Muscle of leg (tissue), 3 donors: ENCODE measurements at regions not wholly inside any gene's neighbourhood (a gene's known extent, or its start where the extent isn't known, plus 50 kb on each side); places are given as distances from the start of the nearest gene placed in this dataset.

ENCODE experiments used
- DNase-seq: peaks from one replicate; pipeline ENCODE4 v3.0.0; 2013
- H3K27ac ChIP-seq: one replicate; pipeline ENCODE4 v1.5.1; 2013; ENCODE audit warnings: mild to moderate bottlenecking, low read length, control low read depth
- H3K27me3 ChIP-seq: one replicate; pipeline ENCODE4 v1.6.1; 2013; ENCODE audit warnings: low read length; ENCODE audit not compliant: control insufficient read depth, insufficient read depth
- H3K36me3 ChIP-seq: one replicate; pipeline ENCODE4 v1.6.1; 2013; ENCODE audit warnings: low read length; ENCODE audit not compliant: control insufficient read depth, insufficient read depth
- H3K4me1 ChIP-seq: one replicate; pipeline ENCODE4 v1.6.1; 2013; ENCODE audit warnings: low read length; ENCODE audit not compliant: control insufficient read depth, insufficient read depth
- H3K4me3 ChIP-seq: one replicate; pipeline ENCODE4 v1.5.1; 2013; ENCODE audit warnings: low read length, control low read depth
- H3K9me3 ChIP-seq: replicated peaks from 2 replicates; pipeline ENCODE4 v1.6.1; 2013; ENCODE audit warnings: low read depth, low read length; ENCODE audit not compliant: control insufficient read depth
- WGBS: methylation state at CpG from one replicate; pipeline ENCODE4 v1.1.5; 2013; ENCODE audit warnings: missing lambda C conversion rate; ENCODE audit not compliant: insufficient coverage; 5-methylcytosine and 5-hydroxymethylcytosine counted together

DNA sequence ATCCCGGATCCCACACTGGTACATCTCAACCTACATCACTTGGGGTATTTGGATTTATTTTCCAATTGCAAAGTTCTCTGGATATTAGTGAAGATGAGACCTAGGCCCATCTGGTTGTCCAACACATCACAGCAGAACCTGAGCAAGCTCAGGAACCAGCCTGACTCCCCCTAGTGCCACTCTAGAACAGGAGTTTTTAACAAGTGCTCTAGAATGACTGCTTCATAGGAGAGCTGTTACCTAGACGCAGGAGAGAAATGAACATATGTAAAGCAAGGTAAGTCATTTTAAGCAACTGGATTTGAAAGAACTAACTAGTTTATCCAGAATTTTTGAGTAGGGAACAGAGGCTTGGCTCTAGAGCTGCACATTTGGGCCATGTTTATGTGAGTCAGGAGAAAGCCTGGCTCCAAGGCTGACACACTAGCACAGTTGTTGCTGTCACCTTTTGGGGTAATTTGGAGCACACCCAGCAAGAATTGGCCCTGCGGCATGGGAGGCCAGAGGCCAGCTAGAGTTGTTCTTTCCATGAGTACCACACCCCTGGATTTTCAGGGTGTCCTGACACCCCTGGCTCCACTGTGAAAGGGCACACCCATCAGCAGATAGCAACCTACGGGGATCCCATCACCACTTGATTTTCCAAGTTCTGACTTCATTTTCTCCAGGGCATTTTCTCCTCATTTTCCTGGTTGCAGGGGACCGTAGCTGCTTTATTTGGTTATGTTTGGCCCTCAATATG lies 110.9 kb upstream of the LPAR1 start:
- Histone ChIP-seq H3K27me3 (no peaks in the 10 kb centered on the region), H3K27ac (peak overlapping the region; percentile 68), H3K4me1 (peaks cover 8% of the 10 kb centered on the region), H3K36me3 (no peaks in the 10 kb centered on the region), H3K9me3 (no peaks in the 10 kb centered on the region), H3K4me3 (no peak overlapping the region)
- peak; percentile 81 for DNase-seq
- WGBS: 83% methylated on average over 1 of the region's 5 CpGs

GRCh38 chr9:111148052-111149017 lies 110.1 kb upstream of the LPAR1 start:
- peak overlapping the region; percentile 68 for H3K27ac ChIP-seq
- no peaks in the 10 kb centered on the region for H3K36me3 ChIP-seq
- DNase-seq: peak; percentile 62
- no peaks in the 10 kb centered on the region for H3K9me3 ChIP-seq
- no peaks in the 10 kb centered on the region for H3K27me3 ChIP-seq
- H3K4me1 ChIP-seq: peaks cover 7% of the 10 kb centered on the region
- 31% methylated on average over 2 of the region's 10 CpGs for WGBS
- no peak overlapping the region for H3K4me3 ChIP-seq

DNA sequence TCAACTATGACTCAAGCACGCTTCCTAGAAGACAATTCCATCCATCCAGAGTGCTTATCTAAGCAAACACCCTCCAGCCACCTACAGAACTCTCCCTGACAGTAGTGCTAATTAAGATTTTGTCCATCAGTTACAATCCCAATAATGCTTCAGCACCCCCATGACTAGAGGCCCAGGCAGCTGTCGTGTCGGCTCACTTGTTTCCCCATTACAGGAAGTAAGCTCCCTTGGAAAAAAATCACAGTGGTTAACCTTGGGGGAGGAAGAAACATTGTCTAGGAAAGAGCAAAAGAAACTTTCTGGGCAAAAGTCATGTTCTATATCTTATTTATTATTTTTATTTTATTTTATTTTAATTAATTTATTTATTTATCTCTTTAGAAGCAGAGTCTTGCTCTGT lies 108.8 kb upstream of the LPAR1 start:
- DNase-seq: no peak
- no peaks in the 10 kb centered on the region for H3K27me3 ChIP-seq
- no peaks in the 10 kb centered on the region for H3K9me3 ChIP-seq
- 100% methylated on average over 1 of the region's 3 CpGs for WGBS
- no peak overlapping the region for H3K4me3 ChIP-seq
- no peaks in the 10 kb centered on the region for H3K36me3 ChIP-seq
- no peak overlapping the region for H3K27ac ChIP-seq
- peaks cover 7% of the 10 kb centered on the region for H3K4me1 ChIP-seq

DNA sequence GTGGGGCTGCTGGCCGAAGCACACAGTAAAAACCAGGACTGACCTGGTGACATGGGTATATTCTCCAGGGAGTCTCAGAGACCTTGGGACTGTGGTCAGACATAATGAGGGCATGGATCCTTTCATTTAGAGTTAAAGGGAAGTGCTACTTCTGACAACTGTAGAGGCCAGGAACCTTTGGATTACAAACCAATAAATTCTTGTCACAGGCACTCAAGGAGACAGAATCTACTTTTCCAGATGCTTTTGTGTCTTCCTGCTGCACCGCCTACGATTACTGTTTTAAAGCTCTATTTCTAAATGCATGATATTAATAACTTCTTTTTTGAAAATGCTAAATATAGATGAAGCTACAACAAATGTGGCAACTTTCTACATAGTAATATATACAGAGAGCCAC lies 106.5 kb upstream of the LPAR1 start:
- no peaks in the 10 kb centered on the region for H3K9me3 ChIP-seq
- no peak overlapping the region for H3K4me3 ChIP-seq
- H3K27me3 ChIP-seq: no peaks in the 10 kb centered on the region
- no peak overlapping the region for H3K27ac ChIP-seq
- no peaks in the 10 kb centered on the region for H3K36me3 ChIP-seq
- WGBS: 50% methylated on average over 1 of the region's 3 CpGs
- peaks cover 6% of the 10 kb centered on the region for H3K4me1 ChIP-seq
- DNase-seq: peak; percentile 63

- Histone ChIP-seq H3K9me3 (no peaks in the 10 kb centered on the region), H3K27ac (no peak overlapping the region), H3K36me3 (no peaks in the 10 kb centered on the region), H3K4me1 (no peaks in the 10 kb centered on the region), H3K27me3 (no peaks in the 10 kb centered on the region), H3K4me3 (no peak overlapping the region)
- WGBS: no CpG with 5 or more reads among the region's 2 CpGs
- no peak for DNase-seq
These were observed 97.9 kb upstream of the LPAR1 start for GRCh38 chr9:111136180-111136579.

- H3K4me1 ChIP-seq: no peaks in the 10 kb centered on the region
- H3K9me3 ChIP-seq: no peaks in the 10 kb centered on the region
- WGBS: 60% methylated on average over 1 of the region's 1 CpG
- H3K4me3 ChIP-seq: no peak overlapping the region
- peak; percentile 33 for DNase-seq
- H3K27ac ChIP-seq: no peak overlapping the region
- no peaks in the 10 kb centered on the region for H3K36me3 ChIP-seq
- no peaks in the 10 kb centered on the region for H3K27me3 ChIP-seq
These were observed 92.9 kb upstream of the LPAR1 start for GRCh38 chr9:111131211-111131610.

- H3K4me3 ChIP-seq: no peak overlapping the region
- peaks cover 3% of the 10 kb centered on the region for H3K9me3 ChIP-seq
- DNase-seq: no peak
- no peaks in the 10 kb centered on the region for H3K4me1 ChIP-seq
- WGBS: 64% methylated on average over 4 of the region's 4 CpGs
- H3K27me3 ChIP-seq: no peaks in the 10 kb centered on the region
- no peak overlapping the region for H3K27ac ChIP-seq
- no peaks in the 10 kb centered on the region for H3K36me3 ChIP-seq
These were observed 82.3 kb upstream of the LPAR1 start for GRCh38 chr9:111120526-111120925.

DNA sequence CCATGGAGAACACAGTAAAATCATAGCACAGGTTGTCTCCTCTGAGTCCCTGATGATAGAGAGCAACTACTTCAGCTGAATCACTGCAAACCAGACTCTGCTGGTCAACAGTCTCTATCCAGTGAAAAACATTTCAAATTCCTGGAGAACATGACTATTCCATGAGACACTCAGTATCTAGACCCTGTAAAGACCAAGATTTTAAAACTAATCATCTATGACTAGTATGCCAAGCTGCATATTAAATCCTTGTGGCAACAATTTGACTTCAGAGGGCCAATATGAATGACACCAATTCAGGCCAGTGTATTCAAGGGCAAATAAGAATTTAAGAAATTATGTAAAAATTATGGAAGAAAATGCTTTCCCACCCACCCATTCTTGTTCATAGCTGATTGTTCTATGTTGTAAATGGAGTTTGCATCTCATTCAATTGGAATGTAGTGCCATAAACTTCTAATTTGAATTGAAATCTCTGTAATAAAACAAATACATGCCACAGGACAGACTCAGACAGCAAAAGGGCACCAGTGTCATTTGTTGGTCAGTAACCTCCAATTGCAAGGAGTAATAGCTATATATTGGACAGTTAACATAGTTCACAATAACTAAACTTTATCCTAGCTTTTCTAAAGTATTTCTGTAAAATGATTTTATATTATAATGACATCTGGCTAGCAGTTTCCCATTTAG lies 80.1 kb upstream of the LPAR1 start:
- H3K27ac ChIP-seq: no peak overlapping the region
- peaks cover 3% of the 10 kb centered on the region for H3K9me3 ChIP-seq
- H3K36me3 ChIP-seq: no peaks in the 10 kb centered on the region
- DNase-seq: no peak
- H3K4me3 ChIP-seq: no peak overlapping the region
- no peaks in the 10 kb centered on the region for H3K4me1 ChIP-seq
- no peaks in the 10 kb centered on the region for H3K27me3 ChIP-seq

GRCh38 chr9:111114486-111114885 lies 76.2 kb upstream of the LPAR1 start:
- no peaks in the 10 kb centered on the region for H3K9me3 ChIP-seq
- H3K27ac ChIP-seq: no peak overlapping the region
- H3K36me3 ChIP-seq: no peaks in the 10 kb centered on the region
- no peak overlapping the region for H3K4me3 ChIP-seq
- H3K27me3 ChIP-seq: no peaks in the 10 kb centered on the region
- H3K4me1 ChIP-seq: no peaks in the 10 kb centered on the region
- no CpG with 5 or more reads among the region's 1 CpG for WGBS
- DNase-seq: peak; percentile 18

GRCh38 chr9:111113712-111114111 lies 75.4 kb upstream of the LPAR1 start:
- H3K27me3 ChIP-seq: no peaks in the 10 kb centered on the region
- H3K9me3 ChIP-seq: no peaks in the 10 kb centered on the region
- H3K4me3 ChIP-seq: no peak overlapping the region
- no peaks in the 10 kb centered on the region for H3K4me1 ChIP-seq
- no CpG with 5 or more reads among the region's 2 CpGs for WGBS
- H3K27ac ChIP-seq: no peak overlapping the region
- no peak for DNase-seq
- H3K36me3 ChIP-seq: no peaks in the 10 kb centered on the region
